ENCODE measurements at regions not wholly inside any gene's neighbourhood (a gene's known extent, or its start where the extent isn't known, plus 50 kb on each side); places are given as distances from the start of the nearest gene placed in this dataset.

- Histone ChIP-seq H3K9ac (ENCODE audit: low read depth in 2 of 2, low read length in 2 of 2) (no peak overlapping the region), H3K4me1 (no peaks in the 10 kb centered on the region), H3K4me3 (no peak overlapping the region), H3K9me3 (no peaks in the 10 kb centered on the region), H3K27me3 (no peaks in the 10 kb centered on the region), H3K36me3 (no peaks in the 10 kb centered on the region), H3K27ac (no peak overlapping the region)
- intact Hi-C loops (cut with DNase I) = no loop called here
- DNase-seq = no peak
- no peak for TF ChIP-seq CTCF (IDR thresholded peaks at IDR 0.05)
Observed at GRCh38 chr1:172776071-172776470, 117.2 kb downstream of the FASLG start.

- no peak for DNase-seq
Observed at GRCh38 chr1:172777767-172778166, 118.9 kb downstream of the FASLG start.

GRCh38 chr1:172778456-172779455, 119.9 kb downstream of the FASLG start:
- Histone ChIP-seq H3K27me3 (no peaks in the 10 kb centered on the region), H3K9ac (ENCODE audit: low read depth in 2 of 2, low read length in 2 of 2) (no peak overlapping the region), H3K9me3 (no peaks in the 10 kb centered on the region), H3K4me3 (no peak overlapping the region), H3K4me1 (no peaks in the 10 kb centered on the region), H3K36me3 (no peaks in the 10 kb centered on the region), H3K27ac (no peak overlapping the region)
- no peak for TF ChIP-seq CTCF (IDR thresholded peaks at IDR 0.05)
- DNase-seq = no peak
- intact Hi-C loops (cut with DNase I) = no loop called here

More at GRCh38 chr1:172777767-172778166, 118.9 kb downstream of the FASLG start:
- Histone ChIP-seq H3K9ac (ENCODE audit: low read depth in 2 of 2, low read length in 2 of 2) (no peak overlapping the region), H3K4me3 (no peak overlapping the region), H3K27me3 (no peaks in the 10 kb centered on the region), H3K4me1 (no peaks in the 10 kb centered on the region), H3K9me3 (no peaks in the 10 kb centered on the region), H3K27ac (no peak overlapping the region), H3K36me3 (no peaks in the 10 kb centered on the region)
- no peak for TF ChIP-seq CTCF (IDR thresholded peaks at IDR 0.05)
- intact Hi-C loops (cut with DNase I) = no loop called here

- H3K9ac ChIP-seq (ENCODE audit: low read depth in 2 of 2, low read length in 2 of 2) = no peak overlapping the region
- H3K36me3 ChIP-seq = no peaks in the 10 kb centered on the region
- no peak for DNase-seq
- H3K27ac ChIP-seq = no peak overlapping the region
- no peak overlapping the region for H3K4me3 ChIP-seq
- no peaks in the 10 kb centered on the region for H3K9me3 ChIP-seq
- no peaks in the 10 kb centered on the region for H3K4me1 ChIP-seq
- no peaks in the 10 kb centered on the region for H3K27me3 ChIP-seq
- no peak for TF ChIP-seq CTCF (IDR thresholded peaks at IDR 0.05)
- intact Hi-C loops (cut with DNase I) = no loop called here
Observed at GRCh38 chr1:172779491-172779890, 120.6 kb downstream of the FASLG start.

GRCh38 chr1:172781513-172782140, 122.7 kb downstream of the FASLG start:
- Histone ChIP-seq H3K9me3 (no peaks in the 10 kb centered on the region), H3K27ac (no peak overlapping the region), H3K4me3 (no peak overlapping the region), H3K4me1 (no peaks in the 10 kb centered on the region), H3K36me3 (no peaks in the 10 kb centered on the region), H3K9ac (ENCODE audit: low read depth in 2 of 2, low read length in 2 of 2) (no peak overlapping the region), H3K27me3 (no peaks in the 10 kb centered on the region)
- DNase-seq = no peak
- intact Hi-C loops (cut with DNase I) = no loop called here
- TF ChIP-seq CTCF (IDR thresholded peaks at IDR 0.05) = no peak

Data from colonic mucosa (tissue), 4 donors.